HEK293 (cell line): ENCODE measurements at regions not wholly inside any gene's neighbourhood (a gene's known extent, or its start where the extent isn't known, plus 50 kb on each side); places are given as distances from the start of the nearest gene placed in this dataset.

Experiments
- CTCF ChIA-PET: fragments of 350-600 bp; formaldehyde crosslinking; extraction: SDS; loops from one replicate; lab custom pipeline; 2021; ENCODE audit warnings: antibody characterized with exemption; lab: Yijun Ruan, JAX
- POLR2A ChIA-PET: fragments of 300-600 bp; formaldehyde crosslinking; extraction: SDS; loops from one replicate; lab custom pipeline; 2020; ENCODE audit warnings: antibody characterized with exemption, inconsistent platforms; lab: Yijun Ruan, JAX
- H3K27ac ChIP-seq: fragments of 200-500 bp; sonication (Bioruptor generic); 2 replicates; pipeline ENCODE4 v1.5.1; 2014; ENCODE audit warnings: low read depth, low read length, control low read depth, inconsistent platforms; ENCODE audit errors: extremely low read depth
- H3K36me3 ChIP-seq, 2 experiments: fragments of 200-500 bp in 1 of 2; sonication (Bioruptor generic) in 1 of 2; 1 replicate in 1 of 2; 2 replicates in 1 of 2; pipeline ENCODE4 v1.5.1; 2014 to 2017; ENCODE audit warnings: inconsistent platforms in 2 of 2, low read length in 2 of 2; ENCODE audit not compliant: control insufficient read depth in 2 of 2, insufficient read depth in 1 of 2
- H3K4me1 ChIP-seq: fragments of 200-500 bp; sonication (Bioruptor generic); 2 replicates; pipeline ENCODE4 v1.5.1; 2014; ENCODE audit warnings: mild to moderate bottlenecking, low read length, inconsistent platforms; ENCODE audit not compliant: control insufficient read depth, insufficient read depth
- H3K4me3 ChIP-seq: 2 replicates; pipeline ENCODE4 v1.5.1; 2011; ENCODE audit warnings: low read depth, mild to moderate bottlenecking, control low read depth, low read length, moderate library complexity
- H3K9me3 ChIP-seq: fragments of 200-500 bp; sonication (Bioruptor generic); 2 replicates; pipeline ENCODE4 v1.5.1; 2014; ENCODE audit warnings: low read depth, low read length, inconsistent platforms; ENCODE audit not compliant: control insufficient read depth, insufficient read depth
- BCL11B ChIP-seq: fragments of 450-650 bp; formaldehyde crosslinking; IDR thresholded peaks from 2 replicates; pipeline ENCODE4 v1.5.1; 2016; ENCODE audit warnings: low read depth, missing biosample characterization, missing genetic modification characterization
- KLF10 ChIP-seq: fragments of 450-650 bp; IDR thresholded peaks from 2 replicates; pipeline ENCODE4 v1.5.1; 2018; ENCODE audit warnings: missing biosample characterization, mild to moderate bottlenecking, missing genetic modification characterization
- KLF8 ChIP-seq: fragments of 450-650 bp; formaldehyde crosslinking; IDR thresholded peaks from 2 replicates; pipeline ENCODE4 v1.5.1; 2016; ENCODE audit warnings: missing biosample characterization, missing genetic modification characterization
- PRDM4 ChIP-seq: fragments of 450-650 bp; formaldehyde crosslinking; IDR thresholded peaks from 2 replicates; pipeline ENCODE4 v1.5.1; 2017; ENCODE audit warnings: missing biosample characterization, missing genetic modification characterization
- ZBTB21 ChIP-seq: fragments of 450-650 bp; formaldehyde crosslinking; IDR thresholded peaks from 2 replicates; pipeline ENCODE4 v1.5.1; 2017; ENCODE audit warnings: missing biosample characterization, missing genetic modification characterization
- ZBTB7A ChIP-seq: fragments of 450-650 bp; formaldehyde crosslinking; IDR thresholded peaks from 2 replicates; pipeline ENCODE4 v1.5.1; 2016; ENCODE audit warnings: low read depth, missing biosample characterization, missing genetic modification characterization
- ZNF239 ChIP-seq: fragments of 450-650 bp; formaldehyde crosslinking; IDR thresholded peaks from 2 replicates; pipeline ENCODE4 v1.5.1; 2016; ENCODE audit warnings: missing biosample characterization, missing genetic modification characterization
- ZNF311 ChIP-seq: fragments of 450-650 bp; formaldehyde crosslinking; IDR thresholded peaks from 2 replicates; pipeline ENCODE4 v1.5.1; 2017; ENCODE audit warnings: missing biosample characterization, missing genetic modification characterization, borderline replicate concordance
- ZNF341 ChIP-seq: fragments of 450-650 bp; formaldehyde crosslinking; IDR thresholded peaks from 2 replicates; pipeline ENCODE4; 2016; ENCODE audit warnings: low read depth, missing biosample characterization, missing genetic modification characterization
- ZNF391 ChIP-seq: fragments of 450-650 bp; formaldehyde crosslinking; IDR thresholded peaks from 2 replicates; pipeline ENCODE4 v1.5.1; 2016; ENCODE audit warnings: low read depth, missing biosample characterization, missing genetic modification characterization, borderline replicate concordance
- ZNF394 ChIP-seq: fragments of 450-650 bp; formaldehyde crosslinking; IDR thresholded peaks from 2 replicates; pipeline ENCODE4 v1.5.1; 2016; ENCODE audit warnings: missing biosample characterization, missing genetic modification characterization, mild to moderate bottlenecking, moderate library complexity, borderline replicate concordance
- ZNF521 ChIP-seq: fragments of 450-650 bp; formaldehyde crosslinking; IDR thresholded peaks from 2 replicates; pipeline ENCODE4 v1.5.1; 2017; ENCODE audit warnings: missing biosample characterization, mild to moderate bottlenecking, missing genetic modification characterization
- ZNF529 ChIP-seq: fragments of 450-650 bp; formaldehyde crosslinking; IDR thresholded peaks from 2 replicates; pipeline ENCODE4 v1.5.1; 2017; ENCODE audit warnings: missing genetic modification characterization, missing biosample characterization; ENCODE audit not compliant: insufficient replicate concordance
- ZNF560 ChIP-seq: fragments of 450-650 bp; formaldehyde crosslinking; IDR thresholded peaks from 2 replicates; pipeline ENCODE4 v1.5.1; 2017; ENCODE audit warnings: missing biosample characterization, missing genetic modification characterization, borderline replicate concordance
- ZNF623 ChIP-seq: fragments of 450-650 bp; formaldehyde crosslinking; IDR thresholded peaks from 2 replicates; pipeline ENCODE4 v1.5.1; 2016; ENCODE audit warnings: missing biosample characterization, missing genetic modification characterization
- ZNF670 ChIP-seq: fragments of 450-650 bp; formaldehyde crosslinking; IDR thresholded peaks from 2 replicates; pipeline ENCODE4 v1.5.1; 2016; ENCODE audit warnings: missing biosample characterization, missing genetic modification characterization, low read depth
- ZNF677 ChIP-seq: fragments of 450-650 bp; IDR thresholded peaks from 2 replicates; pipeline ENCODE4 v1.5.0; 2018; ENCODE audit warnings: missing biosample characterization, mild to moderate bottlenecking, missing genetic modification characterization, moderate library complexity
- ZSCAN16 ChIP-seq: fragments of 450-650 bp; formaldehyde crosslinking; IDR thresholded peaks from 2 replicates; pipeline ENCODE4 v1.5.1; 2016; ENCODE audit warnings: missing biosample characterization, missing genetic modification characterization
- TF ChIP-seq, protein P1 (sequence below): fragments of 450-650 bp; formaldehyde crosslinking; IDR thresholded peaks from 2 replicates; pipeline ENCODE4 v1.5.1; 2016; ENCODE audit warnings: missing biosample characterization, missing genetic modification characterization
- TF ChIP-seq, protein P2 (sequence below): fragments of 450-650 bp; formaldehyde crosslinking; IDR thresholded peaks from 2 replicates; pipeline ENCODE4 v1.5.1; 2017; ENCODE audit warnings: missing biosample characterization, missing genetic modification characterization

GRCh38 chr12:46895726-46896125, 69.9 kb upstream of the SLC38A4 start (continued):
- no peak for TF ChIP-seq ZNF560 (tag by site-specific recombination)

DNA sequence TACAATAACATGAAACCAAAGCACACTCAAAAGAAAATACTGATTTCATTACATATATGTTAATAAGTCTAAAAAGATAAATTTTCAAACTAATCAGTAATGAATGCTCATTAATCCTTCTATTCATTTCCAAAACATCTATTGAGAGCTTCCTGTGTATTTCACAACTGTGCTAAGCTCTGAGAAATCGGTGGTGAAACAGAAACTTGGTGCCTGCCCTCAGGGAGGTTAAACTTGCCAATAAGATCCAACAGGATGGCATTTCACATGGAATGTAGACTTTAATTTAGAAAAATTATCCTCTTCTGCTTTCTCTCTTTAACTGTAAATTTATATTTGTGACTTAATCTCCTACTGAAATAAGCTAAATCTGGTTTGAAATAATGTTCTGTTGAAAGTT, 70.9 kb upstream of the SLC38A4 start:
- CTCF ChIA-PET, result interaction anchor here (0.5 kb wide), 1 partner anchor 28 kb away, joined by 3 read pairs; no protein-coding TSS in a partner anchor
- TF ChIP-seq, protein P1, sequence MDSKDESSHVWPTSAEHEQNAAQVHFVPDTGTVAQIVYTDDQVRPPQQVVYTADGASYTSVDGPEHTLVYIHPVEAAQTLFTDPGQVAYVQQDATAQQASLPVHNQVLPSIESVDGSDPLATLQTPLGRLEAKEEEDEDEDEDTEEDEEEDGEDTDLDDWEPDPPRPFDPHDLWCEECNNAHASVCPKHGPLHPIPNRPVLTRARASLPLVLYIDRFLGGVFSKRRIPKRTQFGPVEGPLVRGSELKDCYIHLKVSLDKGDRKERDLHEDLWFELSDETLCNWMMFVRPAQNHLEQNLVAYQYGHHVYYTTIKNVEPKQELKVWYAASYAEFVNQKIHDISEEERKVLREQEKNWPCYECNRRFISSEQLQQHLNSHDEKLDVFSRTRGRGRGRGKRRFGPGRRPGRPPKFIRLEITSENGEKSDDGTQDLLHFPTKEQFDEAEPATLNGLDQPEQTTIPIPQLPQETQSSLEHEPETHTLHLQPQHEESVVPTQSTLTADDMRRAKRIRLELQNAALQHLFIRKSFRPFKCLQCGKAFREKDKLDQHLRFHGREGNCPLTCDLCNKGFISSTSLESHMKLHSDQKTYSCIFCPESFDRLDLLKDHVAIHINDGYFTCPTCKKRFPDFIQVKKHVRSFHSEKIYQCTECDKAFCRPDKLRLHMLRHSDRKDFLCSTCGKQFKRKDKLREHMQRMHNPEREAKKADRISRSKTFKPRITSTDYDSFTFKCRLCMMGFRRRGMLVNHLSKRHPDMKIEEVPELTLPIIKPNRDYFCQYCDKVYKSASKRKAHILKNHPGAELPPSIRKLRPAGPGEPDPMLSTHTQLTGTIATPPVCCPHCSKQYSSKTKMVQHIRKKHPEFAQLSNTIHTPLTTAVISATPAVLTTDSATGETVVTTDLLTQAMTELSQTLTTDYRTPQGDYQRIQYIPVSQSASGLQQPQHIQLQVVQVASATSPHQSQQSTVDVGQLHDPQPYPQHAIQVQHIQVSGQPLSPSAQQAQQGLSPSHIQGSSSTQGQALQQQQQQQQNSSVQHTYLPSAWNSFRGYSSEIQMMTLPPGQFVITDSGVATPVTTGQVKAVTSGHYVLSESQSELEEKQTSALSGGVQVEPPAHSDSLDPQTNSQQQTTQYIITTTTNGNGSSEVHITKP (tag by site-specific recombination), result no peak
- TF ChIP-seq BCL11B (tag by site-specific recombination), result no peak
- no peak overlapping the region for H3K27ac ChIP-seq
- POLR2A ChIA-PET, result no interaction called here
- no peaks in the 10 kb centered on the region for H3K36me3 ChIP-seq
- H3K9me3 ChIP-seq, result no peaks in the 10 kb centered on the region
- H3K4me3 ChIP-seq, result no peak overlapping the region
- H3K4me1 ChIP-seq, result no peaks in the 10 kb centered on the region

GRCh38 chr12:46898152-46898931, 72.5 kb upstream of the SLC38A4 start:
- ChIA-PET POLR2A (no interaction called here), CTCF (interaction anchor here (1.0 kb wide), 1 partner anchor 85 kb away, joined by 3 read pairs; no protein-coding TSS in a partner anchor)
- H3K27ac ChIP-seq, result no peak overlapping the region
- no peaks in the 10 kb centered on the region for H3K4me1 ChIP-seq
- H3K9me3 ChIP-seq, result no peaks in the 10 kb centered on the region
- H3K4me3 ChIP-seq, result no peak overlapping the region
- H3K36me3 ChIP-seq, result no peaks in the 10 kb centered on the region
- TF ChIP-seq ZSCAN16 (tag by site-specific recombination) (no peak), ZNF529 (no peak), ZNF670 (tag by site-specific recombination) (no peak), ZNF391 (no peak), ZNF521 (tag by site-specific recombination) (no peak), ZNF623 (tag by site-specific recombination) (no peak), ZBTB7A (no peak), KLF10 (tag by site-specific recombination) (no peak), ZBTB21 (tag by site-specific recombination) (no peak), ZNF341 (tag by site-specific recombination) (no peak), ZNF239 (no peak)

DNA sequence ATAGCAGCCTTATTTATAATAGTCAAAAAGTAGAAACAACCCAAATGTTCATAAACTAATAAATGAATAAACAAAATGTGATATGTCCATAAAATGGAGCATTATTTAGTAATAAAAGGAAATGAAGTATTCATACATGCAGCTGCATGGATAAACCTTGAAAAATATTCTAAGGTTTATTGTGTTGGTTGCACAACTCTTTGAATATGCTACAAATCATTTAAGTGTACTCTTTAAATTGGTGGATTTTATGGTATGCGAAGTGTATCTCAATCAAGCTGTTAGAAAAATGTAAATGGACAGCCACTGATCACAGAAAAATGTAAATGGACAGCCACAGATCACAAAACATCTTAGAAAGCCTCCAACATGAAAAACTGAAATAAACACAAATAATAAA, 73.2 kb upstream of the SLC38A4 start:
- POLR2A ChIA-PET, result no interaction called here
- CTCF ChIA-PET, result interaction anchor here (0.5 kb wide), 1 partner anchor 36 kb away, joined by 3 read pairs; no protein-coding TSS in a partner anchor
- no peak for TF ChIP-seq KLF8
- no peak for TF ChIP-seq PRDM4 (tag by site-specific recombination)
- TF ChIP-seq ZNF677 (tag by site-specific recombination), result no peak
- no peak for TF ChIP-seq ZNF394
- no peak for TF ChIP-seq ZNF311 (tag by site-specific recombination)
- no peak for TF ChIP-seq ZNF341 (tag by site-specific recombination)
- TF ChIP-seq, protein P2, sequence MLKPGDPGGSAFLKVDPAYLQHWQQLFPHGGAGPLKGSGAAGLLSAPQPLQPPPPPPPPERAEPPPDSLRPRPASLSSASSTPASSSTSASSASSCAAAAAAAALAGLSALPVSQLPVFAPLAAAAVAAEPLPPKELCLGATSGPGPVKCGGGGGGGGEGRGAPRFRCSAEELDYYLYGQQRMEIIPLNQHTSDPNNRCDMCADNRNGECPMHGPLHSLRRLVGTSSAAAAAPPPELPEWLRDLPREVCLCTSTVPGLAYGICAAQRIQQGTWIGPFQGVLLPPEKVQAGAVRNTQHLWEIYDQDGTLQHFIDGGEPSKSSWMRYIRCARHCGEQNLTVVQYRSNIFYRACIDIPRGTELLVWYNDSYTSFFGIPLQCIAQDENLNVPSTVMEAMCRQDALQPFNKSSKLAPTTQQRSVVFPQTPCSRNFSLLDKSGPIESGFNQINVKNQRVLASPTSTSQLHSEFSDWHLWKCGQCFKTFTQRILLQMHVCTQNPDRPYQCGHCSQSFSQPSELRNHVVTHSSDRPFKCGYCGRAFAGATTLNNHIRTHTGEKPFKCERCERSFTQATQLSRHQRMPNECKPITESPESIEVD (tag by site-specific recombination), result no peak

More for the DNA sequence above, 73.2 kb upstream of the SLC38A4 start:
- Histone ChIP-seq H3K4me1 (no peaks in the 10 kb centered on the region), H3K27ac (no peak overlapping the region), H3K9me3 (no peaks in the 10 kb centered on the region), H3K4me3 (no peak overlapping the region), H3K36me3 (no peaks in the 10 kb centered on the region)
